K562 (cell line): ENCODE measurements at regions not wholly inside any gene's neighbourhood (a gene's known extent, or its start where the extent isn't known, plus 50 kb on each side); places are given as distances from the start of the nearest gene placed in this dataset.

ENCODE experiments used
- ATAC-seq: fragments of 200-7000 bp; cut with Tn5 transposase; 3 replicates; pipeline ENCODE4 v1.9.1; 2020; ENCODE audit warnings: moderate library complexity
- BruUV-seq: library from RNA; stranded (reverse); fragments of 400-500 nt; replicated peaks from 2 replicates; lab custom pipeline; 2021; lab: Mats Ljungman, UMichigan
- CTCF ChIA-PET: fragments of 300-600 bp; formaldehyde crosslinking; extraction: SDS; loops from one replicate; lab custom pipeline; 2021; ENCODE audit warnings: low intra/inter-chr PET ratio; lab: Yijun Ruan, JAX
- POLR2A ChIA-PET: fragments of 300-600, 350-650 bp; sonication (Branson Sonifier 250); formaldehyde crosslinking; extraction: SDS; loops from one replicate; lab custom pipeline; 2021; ENCODE audit warnings: antibody characterized with exemption, inconsistent platforms; lab: Yijun Ruan, JAX
- DNase-seq, 4 experiments: peaks; one replicate each; pipeline versions ENCODE4 v3.0.0 to v3.0.0-alpha.2; 2011 to 2018; ENCODE audit warnings: low spot score in 3 of 4, mixed read lengths in 3 of 4; ENCODE audit errors: extremely low read depth in 1 of 4
- FAIRE-seq: peaks from 2 replicates; lab custom pipeline; 2011; peaks lifted over from hg19 to GRCh38; lab: Jason Lieb, UNC
- H2AFZ ChIP-seq: 2 replicates; pipeline ENCODE4 v1.6.0; 2011; ENCODE audit warnings: low read depth, low read length, control low read depth, inconsistent platforms
- H3K27ac ChIP-seq: fragments of 200-600 bp; 3 replicates; pipeline ENCODE4 v1.8.0; 2011; ENCODE audit warnings: low read depth, mild to moderate bottlenecking, control low read depth, inconsistent platforms, low read length, moderate library complexity, mixed read lengths; ENCODE audit errors: extremely low read depth
- H3K27me3 ChIP-seq, 2 experiments: fragments of 300-600 bp in 1 of 2; 2 replicates in 1 of 2; 3 replicates in 1 of 2; pipeline versions ENCODE4 v1.6.0 to v1.8.0; 2011; ENCODE audit warnings: inconsistent platforms in 2 of 2, low read length in 2 of 2, mild to moderate bottlenecking in 1 of 2, mixed read lengths in 1 of 2, moderate library complexity in 1 of 2; ENCODE audit not compliant: control insufficient read depth in 2 of 2, insufficient read depth in 2 of 2
- H3K36me3 ChIP-seq: fragments of 300-600 bp; 3 replicates; pipeline ENCODE4 v1.8.0; 2011; ENCODE audit warnings: mild to moderate bottlenecking, low read length, inconsistent platforms; ENCODE audit not compliant: control insufficient read depth, insufficient read depth
- H3K4me1 ChIP-seq, 2 experiments: fragments of 200-600 bp in 1 of 2; replicated peaks in 1 of 2; 2 replicates in 1 of 2; 3 replicates in 1 of 2; pipeline versions ENCODE4 v1.5.1 to v1.8.0; 2011; ENCODE audit warnings: inconsistent platforms in 2 of 2, low read length in 2 of 2, mild to moderate bottlenecking in 1 of 2, mixed read lengths in 1 of 2, moderate library complexity in 1 of 2; ENCODE audit not compliant: control insufficient read depth in 2 of 2, insufficient read depth in 2 of 2
- H3K4me2 ChIP-seq: 2 replicates; pipeline ENCODE4 v1.6.1; 2011; ENCODE audit warnings: low read length, control low read depth, inconsistent platforms, mixed read lengths; ENCODE audit not compliant: insufficient read depth
- H3K4me3 ChIP-seq: fragments of 200-600 bp; sonication (generic), shearing (Covaris generic); 2 replicates; pipeline ENCODE4 v1.5.1; 2016; ENCODE audit warnings: control low read depth, inconsistent platforms
- H3K79me2 ChIP-seq: fragments of 200-600 bp; 3 replicates; pipeline ENCODE4 v1.8.0; 2011; ENCODE audit warnings: low read length, inconsistent platforms; ENCODE audit not compliant: control insufficient read depth, insufficient read depth
- H3K9ac ChIP-seq, 2 experiments: 2 replicates each; pipeline versions ENCODE4 v1.6.0 to v1.6.1; 2011; ENCODE audit warnings: low read depth in 2 of 2, low read length in 2 of 2, control low read depth in 1 of 2, inconsistent platforms in 1 of 2, mild to moderate bottlenecking in 1 of 2, mixed read lengths in 1 of 2; ENCODE audit not compliant: insufficient read depth in 1 of 2
- H3K9me1 ChIP-seq: one replicate; pipeline ENCODE4 v1.6.0; 2011; ENCODE audit warnings: inconsistent platforms, mild to moderate bottlenecking, low read length, moderate library complexity; ENCODE audit not compliant: control insufficient read depth, insufficient read depth
- H3K9me3 ChIP-seq: replicated peaks from 2 replicates; pipeline ENCODE4 v1.5.1; 2011; ENCODE audit warnings: low read depth, low read length, inconsistent platforms; ENCODE audit not compliant: control insufficient read depth, insufficient read depth
- H4K20me1 ChIP-seq: replicated peaks from 2 replicates; pipeline ENCODE4 v1.6.1; 2011; ENCODE audit warnings: low read length, inconsistent platforms, mixed read lengths; ENCODE audit not compliant: control insufficient read depth, insufficient read depth
- ATF1 ChIP-seq, 2 experiments: fragments of 450-650 bp in 1 of 2; IDR thresholded peaks; 2 replicates each; pipeline ENCODE4 v1.6.1; 2016; ENCODE audit warnings: missing compliant biosample characterization in 1 of 2, missing genetic modification characterization in 1 of 2
- E2F3 ChIP-seq: fragments of 250-450 bp; sonication (Bioruptor Pico); IDR thresholded peaks from 2 replicates; pipeline ENCODE4 v1.4.0; 2020; ENCODE audit warnings: mild to moderate bottlenecking
- GTF2E2 ChIP-seq: fragments of 200-800 bp; sonication (Bioruptor generic); IDR thresholded peaks from 2 replicates; pipeline ENCODE4 v1.6.1; 2016; ENCODE audit warnings: missing genetic modification characterization, missing compliant biosample characterization
- HNRNPK ChIP-seq: fragments of 200-400 bp; formaldehyde crosslinking; IDR thresholded peaks from one replicate; pipeline ENCODE4 v1.6.1; 2018; ENCODE audit warnings: mild to moderate bottlenecking, low read depth, low read length; ENCODE audit not compliant: poor library complexity, severe bottlenecking
- JUNB ChIP-seq: fragments of 450-650 bp; formaldehyde crosslinking; conservative IDR thresholded peaks from 2 replicates; pipeline ENCODE4 v1.4.0; 2020; ENCODE audit warnings: mild to moderate bottlenecking
- LEF1 ChIP-seq: fragments of 450-650 bp; IDR thresholded peaks from 2 replicates; pipeline ENCODE4 v1.6.1; 2016; ENCODE audit warnings: mild to moderate bottlenecking
- NRF1 ChIP-seq, 2 experiments: fragments of 450-650 bp; IDR thresholded peaks in 1 of 2; conservative IDR thresholded peaks in 1 of 2; 2 replicates each; pipeline ENCODE4 v1.6.1; 2014; ENCODE audit warnings: mild to moderate bottlenecking in 2 of 2
- ZNF384 ChIP-seq: IDR thresholded peaks from 2 replicates; pipeline ENCODE4 v1.6.1; 2012; ENCODE audit warnings: low read depth, low read length, improper control_type of control experiment
- ZNF696 ChIP-seq: fragments of 250-450 bp; sonication (Bioruptor Pico); conservative IDR thresholded peaks from 2 replicates; pipeline ENCODE4 v1.4.0; 2020; ENCODE audit warnings: mild to moderate bottlenecking, moderate library complexity
- ZNF717 ChIP-seq: fragments of 250-450 bp; sonication (Bioruptor Pico); IDR thresholded peaks from 2 replicates; pipeline ENCODE4 v1.5.0; 2021
- WGBS: fragments of 100-300 bp; shearing (Covaris generic); methylation state at CpG from one replicate; pipeline ENCODE4 v1.1.6; 2016; ENCODE audit warnings: low coverage, mixed read lengths; ENCODE audit not compliant: insufficient coverage; ENCODE audit errors: missing lambda C conversion rate; 5-methylcytosine and 5-hydroxymethylcytosine counted together
- in situ Hi-C: fragments of 300-500 bp; cut with MboI; formaldehyde crosslinking; loops from 4 replicates; pipeline ENCODE4 v1.15.0; 2018; ENCODE audit warnings: inconsistent platforms, mixed read lengths
- intact Hi-C: fragments of 100-400 bp; cut with micrococcal nuclease; formaldehyde crosslinking; loops from 2 replicates; pipeline ENCODE4 v1.14.2; 2022
- TF ChIP-seq, protein P1 (sequence below): fragments of 450-650 bp; IDR thresholded peaks from 2 replicates; pipeline ENCODE4 v1.6.1; 2018; ENCODE audit warnings: mild to moderate bottlenecking, low read depth; ENCODE audit not compliant: partially characterized antibody
- TF ChIP-seq, protein P2 (sequence below): fragments of 450-650 bp; conservative IDR thresholded peaks from 2 replicates; pipeline ENCODE4 v1.6.1; 2016; ENCODE audit warnings: missing genetic modification characterization, low read depth, mild to moderate bottlenecking, control low read depth, missing compliant biosample characterization

DNA sequence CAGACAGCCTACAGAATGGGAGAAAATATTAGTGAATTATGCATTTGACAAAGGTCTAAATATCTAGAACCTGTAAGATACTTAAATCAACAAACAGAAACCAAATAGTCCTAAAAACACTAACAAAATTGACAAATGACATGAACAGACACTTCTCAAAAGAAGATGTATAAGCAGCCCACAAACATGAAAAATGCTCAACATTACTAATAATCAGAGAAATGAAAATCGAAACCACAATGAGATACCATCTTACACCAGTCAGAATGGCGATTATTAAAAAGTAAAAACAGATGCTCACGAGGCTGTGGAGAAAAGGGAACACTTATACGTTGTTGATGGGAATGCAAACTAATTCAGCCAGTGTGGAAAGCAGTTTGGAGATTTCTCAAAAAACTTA, 1186.8 kb downstream of the DTWD2 start:
- H3K9me3 ChIP-seq, result no peaks in the 10 kb centered on the region
- TF ChIP-seq E2F3 (CRISPR knock-in tag), result no peak
- no peak for TF ChIP-seq ZNF717 (CRISPR knock-in tag)
- no peak for TF ChIP-seq GTF2E2 (tag)
- TF ChIP-seq, protein P1, sequence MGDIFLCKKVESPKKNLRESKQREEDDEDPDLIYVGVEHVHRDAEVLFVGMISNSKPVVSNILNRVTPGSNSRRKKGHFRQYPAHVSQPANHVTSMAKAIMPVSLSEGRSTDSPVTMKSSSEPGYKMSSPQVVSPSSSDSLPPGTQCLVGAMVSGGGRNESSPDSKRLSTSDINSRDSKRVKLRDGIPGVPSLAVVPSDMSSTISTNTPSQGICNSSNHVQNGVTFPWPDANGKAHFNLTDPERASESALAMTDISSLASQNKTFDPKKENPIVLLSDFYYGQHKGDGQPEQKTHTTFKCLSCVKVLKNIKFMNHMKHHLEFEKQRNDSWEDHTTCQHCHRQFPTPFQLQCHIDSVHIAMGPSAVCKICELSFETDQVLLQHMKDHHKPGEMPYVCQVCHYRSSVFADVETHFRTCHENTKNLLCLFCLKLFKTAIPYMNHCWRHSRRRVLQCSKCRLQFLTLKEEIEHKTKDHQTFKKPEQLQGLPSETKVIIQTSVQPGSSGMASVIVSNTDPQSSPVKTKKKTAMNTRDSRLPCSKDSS, result no peak
- TF ChIP-seq HNRNPK, result no peak
- TF ChIP-seq, protein P2, sequence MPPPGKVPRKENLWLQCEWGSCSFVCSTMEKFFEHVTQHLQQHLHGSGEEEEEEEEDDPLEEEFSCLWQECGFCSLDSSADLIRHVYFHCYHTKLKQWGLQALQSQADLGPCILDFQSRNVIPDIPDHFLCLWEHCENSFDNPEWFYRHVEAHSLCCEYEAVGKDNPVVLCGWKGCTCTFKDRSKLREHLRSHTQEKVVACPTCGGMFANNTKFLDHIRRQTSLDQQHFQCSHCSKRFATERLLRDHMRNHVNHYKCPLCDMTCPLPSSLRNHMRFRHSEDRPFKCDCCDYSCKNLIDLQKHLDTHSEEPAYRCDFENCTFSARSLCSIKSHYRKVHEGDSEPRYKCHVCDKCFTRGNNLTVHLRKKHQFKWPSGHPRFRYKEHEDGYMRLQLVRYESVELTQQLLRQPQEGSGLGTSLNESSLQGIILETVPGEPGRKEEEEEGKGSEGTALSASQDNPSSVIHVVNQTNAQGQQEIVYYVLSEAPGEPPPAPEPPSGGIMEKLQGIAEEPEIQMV (tag), result no peak
- TF ChIP-seq LEF1, result no peak
- no peak for TF ChIP-seq NRF1 (conservative IDR thresholded peaks at IDR 0.05 in 1 of 2, IDR thresholded peaks at IDR 0.05 in 1 of 2)
- TF ChIP-seq ZNF696, result no peak
- TF ChIP-seq JUNB (CRISPR knock-in tag), result no peak
- no peak for TF ChIP-seq ATF1 (CRISPR knock-in tag; IDR thresholded peaks at IDR 0.05)
- TF ChIP-seq ATF1 (tag; IDR thresholded peaks at IDR 0.05), result no peak
- no peak for TF ChIP-seq ZNF384
- no peaks in the 10 kb centered on the region for H3K9me1 ChIP-seq
- intact Hi-C loops (no loop called here), in situ Hi-C loops (no loop called here)
- no peak overlapping the region for H2AFZ ChIP-seq
- no peak overlapping the region for H3K4me3 ChIP-seq
- no peaks in the 10 kb centered on the region for H3K27me3 ChIP-seq
- WGBS, result 1% methylated on average over 4 of the region's 4 CpGs
- no peaks in the 10 kb centered on the region for H4K20me1 ChIP-seq
- BruUV-seq, result no TSS peak
- ATAC-seq, result no peak
- ChIA-PET CTCF (no interaction called here), POLR2A (no interaction called here)
- no peaks in the 10 kb centered on the region for H3K4me1 ChIP-seq
- no peak for FAIRE-seq
- H3K9ac ChIP-seq, result no peak overlapping the region
- H3K27ac ChIP-seq, result no peak overlapping the region
- no peak for DNase-seq
- H3K79me2 ChIP-seq, result no peaks in the 10 kb centered on the region
- H3K4me2 ChIP-seq, result no peak overlapping the region
- H3K36me3 ChIP-seq, result no peaks in the 10 kb centered on the region
